HEK293T (cell line): ENCODE measurements at regions not wholly inside any gene's neighbourhood (a gene's known extent, or its start where the extent isn't known, plus 50 kb on each side); places are given as distances from the start of the nearest gene placed in this dataset.
A peak's percentile ranks its signal among the peaks of the same experiment; 100 is the strongest.

Source experiments
- CTCF ChIA-PET: fragments of 350-600 bp; formaldehyde crosslinking; extraction: SDS; loops from one replicate; lab custom pipeline; 2021; ENCODE audit warnings: antibody characterized with exemption, inconsistent platforms; lab: Yijun Ruan, JAX
- POLR2A ChIA-PET: fragments of 350-600 bp; formaldehyde crosslinking; extraction: SDS; loops from one replicate; lab custom pipeline; 2020; ENCODE audit warnings: antibody characterized with exemption, inconsistent platforms; lab: Yijun Ruan, JAX
- DNase-seq: peaks from one replicate; pipeline ENCODE4 v3.0.0; 2012; ENCODE audit warnings: mixed read lengths; ENCODE audit errors: extremely low spot score
- ARNT ChIP-seq: fragments of 450-650 bp; IDR thresholded peaks from 2 replicates; pipeline ENCODE4 v1.6.1; 2017; ENCODE audit warnings: mild to moderate bottlenecking
- BHLHE40 ChIP-seq: fragments of 450-650 bp; IDR thresholded peaks from 2 replicates; pipeline ENCODE4 v1.6.1; 2016; ENCODE audit warnings: mild to moderate bottlenecking, moderate library complexity, borderline replicate concordance
- CTBP1 ChIP-seq: fragments of 450-650 bp; IDR thresholded peaks from 2 replicates; pipeline ENCODE4 v1.6.1; 2016; ENCODE audit warnings: borderline replicate concordance
- ELF4 ChIP-seq: fragments of 450-650 bp; IDR thresholded peaks from 2 replicates; pipeline ENCODE4 v1.6.1; 2017; ENCODE audit warnings: antibody characterized with exemption
- FOXA1 ChIP-seq: fragments of 450-650 bp; IDR thresholded peaks from 2 replicates; pipeline ENCODE4 v1.6.1; 2016; ENCODE audit warnings: mild to moderate bottlenecking
- FOXK2 ChIP-seq: fragments of 450-650 bp; IDR thresholded peaks from 2 replicates; pipeline ENCODE4 v1.6.1; 2016; ENCODE audit warnings: mild to moderate bottlenecking
- FOXM1 ChIP-seq: fragments of 450-650 bp; IDR thresholded peaks from 2 replicates; pipeline ENCODE4 v1.6.1; 2017; ENCODE audit warnings: mild to moderate bottlenecking, borderline replicate concordance
- HDGF ChIP-seq: fragments of 450-650 bp; IDR thresholded peaks from 2 replicates; pipeline ENCODE4 v1.6.1; 2017; ENCODE audit warnings: antibody characterized with exemption, borderline replicate concordance
- L3MBTL2 ChIP-seq: fragments of 450-650 bp; conservative IDR thresholded peaks from 2 replicates; pipeline ENCODE4 v1.6.1; 2016; ENCODE audit warnings: mild to moderate bottlenecking
- LEF1 ChIP-seq: fragments of 450-650 bp; IDR thresholded peaks from 2 replicates; pipeline ENCODE4 v1.6.1; 2017; ENCODE audit warnings: mild to moderate bottlenecking, borderline replicate concordance
- NFRKB ChIP-seq: fragments of 450-650 bp; IDR thresholded peaks from 2 replicates; pipeline ENCODE4 v1.6.1; 2016; ENCODE audit warnings: mild to moderate bottlenecking, moderate library complexity
- SP1 ChIP-seq: fragments of 450-650 bp; IDR thresholded peaks from 2 replicates; pipeline ENCODE4 v1.6.1; 2017
- SUZ12 ChIP-seq: fragments of 450-650 bp; IDR thresholded peaks from 2 replicates; pipeline ENCODE4 v1.6.1; 2016; ENCODE audit warnings: mild to moderate bottlenecking
- TARDBP ChIP-seq: fragments of 450-650 bp; IDR thresholded peaks from 2 replicates; pipeline ENCODE4 v1.6.1; 2016
- ZNF384 ChIP-seq: fragments of 450-650 bp; IDR thresholded peaks from 2 replicates; pipeline ENCODE4 v1.6.1; 2016
- TF ChIP-seq, protein P1 (sequence below): fragments of 450-650 bp; IDR thresholded peaks from 2 replicates; pipeline ENCODE4 v1.6.1; 2016

GRCh38 chr18:34482204-34482603 lies 227.9 kb upstream of the DTNA start:
- ChIA-PET CTCF (no interaction called here), POLR2A (no interaction called here)

DNA sequence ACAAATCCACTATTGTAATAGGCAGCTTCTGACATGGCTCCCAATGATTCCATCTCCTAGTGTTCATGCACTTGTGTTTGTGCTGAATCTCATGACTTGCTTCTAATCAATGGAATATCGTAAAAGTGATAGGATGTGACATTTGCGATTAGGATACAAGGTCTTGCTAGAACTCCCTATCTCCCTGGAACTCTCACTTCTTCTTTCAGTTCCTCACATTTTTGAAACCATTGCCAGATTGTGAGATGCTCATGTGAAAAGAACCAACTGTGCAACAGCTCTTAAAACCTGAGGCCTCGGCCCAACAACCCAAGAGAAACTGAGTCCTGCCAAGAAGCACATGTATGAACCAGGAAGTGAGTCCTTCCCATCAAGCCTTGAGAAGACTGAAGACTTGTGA lies 226.9 kb upstream of the DTNA start:
- ChIA-PET CTCF (no interaction called here), POLR2A (no interaction called here)
- no peak for TF ChIP-seq FOXK2
- TF ChIP-seq ELF4, result no peak
- no peak for TF ChIP-seq HDGF
- TF ChIP-seq FOXA1, result no peak
- TF ChIP-seq ARNT, result no peak
- TF ChIP-seq FOXM1, result no peak
- no peak for TF ChIP-seq LEF1
- no peak for TF ChIP-seq BHLHE40
- TF ChIP-seq TARDBP, result no peak
- no peak for TF ChIP-seq ZNF384
- TF ChIP-seq, protein P1, sequence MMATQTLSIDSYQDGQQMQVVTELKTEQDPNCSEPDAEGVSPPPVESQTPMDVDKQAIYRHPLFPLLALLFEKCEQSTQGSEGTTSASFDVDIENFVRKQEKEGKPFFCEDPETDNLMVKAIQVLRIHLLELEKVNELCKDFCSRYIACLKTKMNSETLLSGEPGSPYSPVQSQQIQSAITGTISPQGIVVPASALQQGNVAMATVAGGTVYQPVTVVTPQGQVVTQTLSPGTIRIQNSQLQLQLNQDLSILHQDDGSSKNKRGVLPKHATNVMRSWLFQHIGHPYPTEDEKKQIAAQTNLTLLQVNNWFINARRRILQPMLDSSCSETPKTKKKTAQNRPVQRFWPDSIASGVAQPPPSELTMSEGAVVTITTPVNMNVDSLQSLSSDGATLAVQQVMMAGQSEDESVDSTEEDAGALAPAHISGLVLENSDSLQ, result no peak
- no peak for TF ChIP-seq L3MBTL2
- TF ChIP-seq SUZ12, result no peak
- no peak for TF ChIP-seq SP1
- no peak for TF ChIP-seq NFRKB
- TF ChIP-seq CTBP1, result no peak
- no peak for DNase-seq

More at GRCh38 chr18:34482204-34482603, 227.9 kb upstream of the DTNA start:
- no peak for TF ChIP-seq ELF4
- no peak for TF ChIP-seq TARDBP
- TF ChIP-seq ZNF384, result no peak
- TF ChIP-seq NFRKB, result no peak
- no peak for TF ChIP-seq LEF1
- no peak for TF ChIP-seq ARNT
- no peak for TF ChIP-seq SUZ12
- DNase-seq, result no peak

DNA sequence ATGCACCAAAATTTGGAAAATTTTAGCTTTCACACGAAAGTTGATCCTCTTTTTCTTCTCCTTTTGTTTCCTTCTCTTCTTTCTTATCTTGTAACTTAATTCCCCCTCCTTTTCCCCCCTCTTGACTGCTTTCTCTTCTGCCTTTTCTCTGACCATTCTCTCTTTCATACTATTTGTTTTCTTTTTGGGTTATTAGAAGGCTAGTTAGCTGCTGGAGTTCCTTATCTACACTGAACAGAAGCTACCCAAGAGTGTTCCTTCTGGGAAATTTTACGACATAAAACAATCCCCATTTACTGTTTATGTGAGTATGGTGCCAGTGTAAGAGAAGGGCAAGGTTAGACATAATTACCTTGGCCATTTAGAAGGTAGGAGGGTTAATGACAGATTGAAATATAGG lies 218.4 kb upstream of the DTNA start:
- CTCF ChIA-PET, result interaction anchor here (0.7 to 1.4 kb wide), 3 partner anchors 170 to 591 kb away, joined by 3 read pairs; no protein-coding TSS in a partner anchor
- DNase-seq, result peak; percentile 49
- no peak for TF ChIP-seq FOXA1
- no peak for TF ChIP-seq ELF4
- no peak for TF ChIP-seq HDGF
- no peak for TF ChIP-seq ARNT
- TF ChIP-seq CTBP1, result peak; percentile 84
- no peak for TF ChIP-seq FOXM1
- TF ChIP-seq NFRKB, result no peak
- TF ChIP-seq, protein P1, result peak; percentile 61
- TF ChIP-seq SP1, result no peak
- no peak for TF ChIP-seq SUZ12
- TF ChIP-seq L3MBTL2, result no peak
- TF ChIP-seq LEF1, result no peak
- 0 out of 2 replicates have a peak, but pooled peaks have one; percentile 14 for TF ChIP-seq BHLHE40
- no peak for TF ChIP-seq ZNF384
- TF ChIP-seq FOXK2, result no peak
- TF ChIP-seq TARDBP, result no peak
- POLR2A ChIA-PET, result no interaction called here

GRCh38 chr18:34492652-34493051 lies 217.4 kb upstream of the DTNA start:
- POLR2A ChIA-PET, result interaction anchor here (0.5 kb wide), 1 partner anchor 161 kb away, joined by 3 read pairs; no protein-coding TSS in a partner anchor
- 0 out of 2 replicates have a peak, but pooled peaks have one; percentile 37 for TF ChIP-seq BHLHE40
- no peak for TF ChIP-seq SUZ12
- TF ChIP-seq FOXA1, result no peak
- TF ChIP-seq LEF1, result 0 out of 2 replicates have a peak, but pooled peaks have one; percentile 25
- TF ChIP-seq HDGF, result no peak
- CTCF ChIA-PET, result interaction anchor here (0.6 to 0.8 kb wide), 2 partner anchors 12 to 17 kb away, joined by 3 to 4 read pairs; no protein-coding TSS in a partner anchor
- no peak for DNase-seq

GRCh38 chr18:34493099-34493544 lies 217.0 kb upstream of the DTNA start:
- ChIA-PET CTCF (interaction anchor here (0.6 to 0.8 kb wide), 2 partner anchors 11 to 18 kb away, joined by 3 to 4 read pairs; no protein-coding TSS in a partner anchor), POLR2A (no interaction called here)
- TF ChIP-seq SP1 (no peak), ZNF384 (no peak), ELF4 (no peak), TARDBP (no peak), CTBP1 (peak; percentile 87), FOXK2 (no peak), LEF1 (no peak), L3MBTL2 (peak; percentile 62), ARNT (peak; percentile 76; the same call in 1 of the 2 replicates)
- TF ChIP-seq, protein P1, result no peak
- peak; percentile 84 for DNase-seq

DNA sequence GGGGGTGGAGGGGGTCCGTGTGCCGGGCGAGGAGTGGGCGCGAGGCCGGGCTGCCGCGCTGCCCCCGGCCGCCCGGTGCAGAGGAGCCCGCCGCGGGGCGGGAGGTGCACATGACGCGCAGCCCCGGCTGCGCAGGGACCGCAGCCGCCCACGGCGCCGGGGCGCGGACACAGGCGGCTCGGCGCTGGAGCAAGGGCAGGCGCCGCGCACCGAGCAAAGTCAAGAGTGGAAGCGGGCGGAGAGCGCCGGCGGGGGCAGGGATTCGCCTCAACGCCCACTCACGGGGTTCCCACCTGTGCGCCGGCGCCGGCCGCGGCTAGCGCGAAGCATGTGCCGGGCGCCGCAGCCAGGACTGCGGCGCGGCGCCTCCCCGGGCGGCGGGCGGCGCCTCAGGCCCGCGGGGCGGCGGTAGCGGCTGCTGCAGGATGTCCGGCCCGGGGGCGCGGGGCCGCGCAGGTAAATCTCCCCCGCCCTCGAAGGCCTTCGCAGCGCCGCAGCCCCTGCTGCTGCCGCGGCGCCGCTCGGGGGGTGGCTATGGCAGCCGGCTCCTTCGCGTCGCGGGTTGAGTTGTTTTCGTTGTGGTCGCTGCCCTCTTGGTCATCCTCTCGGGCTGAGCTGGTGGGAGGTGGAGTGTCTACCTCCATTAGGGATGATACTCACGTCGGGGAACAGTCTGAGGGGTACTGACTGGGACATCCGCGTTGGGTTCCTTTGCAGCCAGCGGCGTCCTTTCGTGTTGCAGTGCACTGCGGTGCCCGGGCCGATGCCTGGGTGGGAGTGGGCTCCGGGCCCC lies 216.3 kb upstream of the DTNA start:
- peak; percentile 76 for DNase-seq
- ChIA-PET POLR2A (no interaction called here), CTCF (interaction anchor here (0.6 kb wide), 1 partner anchor 11 kb away, joined by 4 read pairs; no protein-coding TSS in a partner anchor)
- TF ChIP-seq FOXM1 (0 out of 2 replicates have a peak, but pooled peaks have one; percentile 36), L3MBTL2 (0 out of 2 replicates have a peak, but pooled peaks have one; percentile 38), SP1 (no peak), ELF4 (no peak), LEF1 (peak; percentile 38; the same call in 1 of the 2 replicates), ARNT (peak; percentile 64; the same call in 1 of the 2 replicates), TARDBP (no peak), CTBP1 (no peak), FOXK2 (no peak)
